LNCAP (cell line): ENCODE measurements at regions not wholly inside any gene's neighbourhood (a gene's known extent, or its start where the extent isn't known, plus 50 kb on each side); places are given as distances from the start of the nearest gene placed in this dataset.

Experiments used
- CTCF ChIP-seq: fragments of 450-650 bp; IDR thresholded peaks from 2 replicates; pipeline ENCODE4 v1.5.1; 2017; ENCODE audit warnings: mild to moderate bottlenecking

GRCh38 chr12:87196321-87196720 lies 832.9 kb downstream of the C12orf50 start:
- TF ChIP-seq CTCF, result no peak

- TF ChIP-seq CTCF, result no peak
Measured at GRCh38 chr12:87185367-87185766, 843.8 kb downstream of the C12orf50 start.

- no peak for TF ChIP-seq CTCF
Measured at GRCh38 chr12:87182696-87183233, 846.4 kb downstream of the C12orf50 start.

GRCh38 chr12:87171356-87171755 lies 857.8 kb downstream of the C12orf50 start:
- no peak for TF ChIP-seq CTCF

GRCh38 chr12:87169010-87169409 lies 860.2 kb downstream of the C12orf50 start:
- TF ChIP-seq CTCF, result no peak

- no peak for TF ChIP-seq CTCF
Measured at GRCh38 chr12:87165733-87166375, 863.3 kb downstream of the C12orf50 start.

GRCh38 chr12:87163122-87163521 lies 866.1 kb downstream of the C12orf50 start:
- TF ChIP-seq CTCF, result no peak
